ENCODE measurements at regions not wholly inside any gene's neighbourhood (a gene's known extent, or its start where the extent isn't known, plus 50 kb on each side); places are given as distances from the start of the nearest gene placed in this dataset.

- no peak for TF ChIP-seq CTCF (IDR thresholded peaks at IDR 0.05; ENCODE audit: insufficient read depth, low read depth, low read length)
- TF ChIP-seq EZH2 (IDR thresholded peaks at IDR 0.05; ENCODE audit: insufficient read depth, low read length) = no peak
Observed at GRCh38 chr2:221051162-221051561, 520.9 kb downstream of the EPHA4 start.
